SH-SY5Y (cell line): ENCODE measurements at regions not wholly inside any gene's neighbourhood (a gene's known extent, or its start where the extent isn't known, plus 50 kb on each side); places are given as distances from the start of the nearest gene placed in this dataset.

ENCODE experiments used
- GATA2 ChIP-seq: IDR thresholded peaks from 2 replicates; pipeline ENCODE4 v1.6.1; 2011; ENCODE audit warnings: mild to moderate bottlenecking, low read depth, low read length
- GATA3 ChIP-seq: IDR thresholded peaks from 2 replicates; pipeline ENCODE4 v1.6.1; 2011; ENCODE audit warnings: low read depth, mild to moderate bottlenecking, low read length, moderate library complexity

DNA sequence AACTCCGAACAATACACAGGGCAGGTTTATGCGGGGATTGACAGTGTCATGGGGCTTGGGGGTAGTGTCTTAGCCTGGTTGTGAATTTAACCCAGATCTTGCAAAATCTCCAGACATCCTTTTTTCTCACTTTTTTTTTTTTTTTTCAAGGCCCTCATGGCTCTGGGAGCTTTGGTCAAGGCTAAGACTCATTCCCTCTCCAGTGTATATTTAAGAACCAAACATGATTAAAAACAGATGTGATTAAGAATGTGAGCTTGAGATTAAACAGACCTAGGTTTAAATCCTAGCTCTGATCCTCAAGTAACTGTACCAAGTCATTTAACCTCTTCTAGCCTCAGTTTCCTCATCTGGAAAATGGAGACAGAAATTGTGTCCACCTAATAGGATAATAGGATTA, 151.7 kb upstream of the FUT8 start:
- TF ChIP-seq GATA3 (no peak), GATA2 (no peak)
